ENCODE measurements at regions not wholly inside any gene's neighbourhood (a gene's known extent, or its start where the extent isn't known, plus 50 kb on each side); places are given as distances from the start of the nearest gene placed in this dataset.

GRCh38 chr5:125326150-125326510 is 579.7 kb upstream of the ZNF608 start:
- TF ChIP-seq CTCF (IDR thresholded peaks at IDR 0.05; ENCODE audit: insufficient read depth in 1 of 2, low read depth in 1 of 2, low read length in 1 of 2, severe bottlenecking in 1 of 2, unreplicated experiment in 1 of 2): no peak
- Mint-ChIP-seq H3K9me3 (ENCODE audit: unreplicated experiment) (peaks cover 10% of the 10 kb centered on the region), H3K27me3 (ENCODE audit: insufficient read depth, unreplicated experiment) (no peaks in the 10 kb centered on the region), H3K4me1 (ENCODE audit: low read depth, unreplicated experiment) (no peaks in the 10 kb centered on the region), H3K27ac (ENCODE audit: unreplicated experiment) (no peak overlapping the region), H3K36me3 (ENCODE audit: insufficient read depth, unreplicated experiment) (no peaks in the 10 kb centered on the region), H3K4me3 (ENCODE audit: unreplicated experiment) (no peak overlapping the region)
- BruUV-seq (replicated peaks): no TSS peak
- CTCF ChIA-PET: no interaction called here
- Histone ChIP-seq H3K27me3 (replicated peaks; ENCODE audit: control insufficient read depth, insufficient read depth, low read length) (no peaks in the 10 kb centered on the region), H3K9me3 (no peaks in the 10 kb centered on the region), H3K36me3 (ENCODE audit: control insufficient read depth, insufficient read depth, low read length) (no peaks in the 10 kb centered on the region), H3K4me3 (ENCODE audit: low read depth, low read length) (no peak overlapping the region), H3K4me1 (no peaks in the 10 kb centered on the region)
- POLR2A ChIA-PET: no interaction called here
- DNase-seq: no peak
- intact Hi-C loops (cut with micrococcal nuclease; ENCODE audit: unreplicated experiment): no loop called here

- H3K4me1 Mint-ChIP-seq (ENCODE audit: low read depth, unreplicated experiment): no peaks in the 10 kb centered on the region
- H3K4me3 ChIP-seq (ENCODE audit: low read depth, low read length): no peak overlapping the region
- no peaks in the 10 kb centered on the region for H3K4me1 ChIP-seq
- no peak for TF ChIP-seq CTCF (IDR thresholded peaks at IDR 0.05; ENCODE audit: insufficient read depth in 1 of 2, low read depth in 1 of 2, low read length in 1 of 2, severe bottlenecking in 1 of 2, unreplicated experiment in 1 of 2)
- DNase-seq: no peak
- H3K4me3 Mint-ChIP-seq (ENCODE audit: unreplicated experiment): no peak overlapping the region
- no peaks in the 10 kb centered on the region for H3K27me3 Mint-ChIP-seq (ENCODE audit: insufficient read depth, unreplicated experiment)
- H3K9me3 Mint-ChIP-seq (ENCODE audit: unreplicated experiment): peaks cover 10% of the 10 kb centered on the region
- H3K9me3 ChIP-seq: no peaks in the 10 kb centered on the region
- CTCF ChIA-PET: no interaction called here
- H3K27ac Mint-ChIP-seq (ENCODE audit: unreplicated experiment): no peak overlapping the region
- H3K36me3 ChIP-seq (ENCODE audit: control insufficient read depth, insufficient read depth, low read length): no peaks in the 10 kb centered on the region
- no peaks in the 10 kb centered on the region for H3K36me3 Mint-ChIP-seq (ENCODE audit: insufficient read depth, unreplicated experiment)
- POLR2A ChIA-PET: no interaction called here
- BruUV-seq (replicated peaks): no TSS peak
- H3K27me3 ChIP-seq (replicated peaks; ENCODE audit: control insufficient read depth, insufficient read depth, low read length): no peaks in the 10 kb centered on the region
- intact Hi-C loops (cut with micrococcal nuclease; ENCODE audit: unreplicated experiment): no loop called here
Observed at GRCh38 chr5:125327676-125328075, 581.2 kb upstream of the ZNF608 start.

- Mint-ChIP-seq H3K36me3 (ENCODE audit: insufficient read depth, unreplicated experiment) (no peaks in the 10 kb centered on the region), H3K27me3 (ENCODE audit: insufficient read depth, unreplicated experiment) (no peaks in the 10 kb centered on the region), H3K9me3 (ENCODE audit: unreplicated experiment) (peaks cover 10% of the 10 kb centered on the region), H3K27ac (ENCODE audit: unreplicated experiment) (no peak overlapping the region), H3K4me1 (ENCODE audit: low read depth, unreplicated experiment) (no peaks in the 10 kb centered on the region), H3K4me3 (ENCODE audit: unreplicated experiment) (no peak overlapping the region)
- H3K9me3 ChIP-seq: no peaks in the 10 kb centered on the region
- no peak overlapping the region for H3K4me3 ChIP-seq (ENCODE audit: low read depth, low read length)
- H3K4me1 ChIP-seq: no peaks in the 10 kb centered on the region
- H3K27me3 ChIP-seq (replicated peaks; ENCODE audit: control insufficient read depth, insufficient read depth, low read length): no peaks in the 10 kb centered on the region
- BruUV-seq (replicated peaks): no TSS peak
- POLR2A ChIA-PET: no interaction called here
- CTCF ChIA-PET: no interaction called here
- intact Hi-C loops (cut with micrococcal nuclease; ENCODE audit: unreplicated experiment): no loop called here
- TF ChIP-seq CTCF (IDR thresholded peaks at IDR 0.05; ENCODE audit: insufficient read depth in 1 of 2, low read depth in 1 of 2, low read length in 1 of 2, severe bottlenecking in 1 of 2, unreplicated experiment in 1 of 2): no peak
- no peak for DNase-seq
- H3K36me3 ChIP-seq (ENCODE audit: control insufficient read depth, insufficient read depth, low read length): no peaks in the 10 kb centered on the region; the same call in 1 of the 2 replicates
Observed at GRCh38 chr5:125331987-125332598, 585.7 kb upstream of the ZNF608 start.
